ENCODE measurements at regions not wholly inside any gene's neighbourhood (a gene's known extent, or its start where the extent isn't known, plus 50 kb on each side); places are given as distances from the start of the nearest gene placed in this dataset.

DNA sequence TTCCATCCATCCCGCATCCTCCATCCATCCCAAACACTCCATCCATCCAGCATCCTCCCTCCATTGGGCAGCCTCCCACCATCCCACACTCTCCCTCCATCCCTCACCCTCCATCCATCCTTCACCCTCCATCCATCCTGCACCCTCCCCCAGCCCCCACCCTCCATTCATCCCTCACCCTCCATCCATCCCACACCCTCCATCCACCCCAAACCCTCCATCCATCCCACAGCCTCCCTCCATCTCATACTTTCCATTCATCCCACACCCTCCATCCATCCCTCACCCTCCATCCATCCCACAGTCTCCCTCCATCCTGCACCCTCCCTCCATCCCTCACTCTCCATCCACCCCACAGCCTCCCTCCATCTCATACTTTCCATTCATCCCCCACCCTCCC is 60.4 kb downstream of the FOXI2 start:
- no peak for DNase-seq (ENCODE audit: low read depth)

DNA sequence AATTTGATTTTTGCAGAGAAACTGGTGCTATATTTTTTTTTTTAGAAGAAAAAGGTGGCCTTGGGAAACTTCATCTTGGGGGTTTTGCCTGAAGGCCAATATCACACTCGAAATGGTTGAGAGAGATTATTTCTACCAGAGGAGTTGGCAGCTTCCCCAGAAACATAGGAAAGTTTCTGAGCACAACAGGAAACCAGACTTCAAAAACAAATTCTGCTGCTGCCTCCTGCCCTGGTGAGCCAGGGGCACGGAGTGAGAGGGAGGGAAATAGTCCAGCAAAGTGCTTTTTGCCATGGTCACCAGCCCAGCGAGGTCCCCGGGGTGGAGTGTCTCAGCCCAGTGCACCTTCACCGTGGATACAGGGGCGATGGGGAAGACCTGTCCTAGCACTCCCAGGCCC is 61.1 kb downstream of the FOXI2 start:
- DNase-seq (ENCODE audit: low read depth), result no peak

DNA sequence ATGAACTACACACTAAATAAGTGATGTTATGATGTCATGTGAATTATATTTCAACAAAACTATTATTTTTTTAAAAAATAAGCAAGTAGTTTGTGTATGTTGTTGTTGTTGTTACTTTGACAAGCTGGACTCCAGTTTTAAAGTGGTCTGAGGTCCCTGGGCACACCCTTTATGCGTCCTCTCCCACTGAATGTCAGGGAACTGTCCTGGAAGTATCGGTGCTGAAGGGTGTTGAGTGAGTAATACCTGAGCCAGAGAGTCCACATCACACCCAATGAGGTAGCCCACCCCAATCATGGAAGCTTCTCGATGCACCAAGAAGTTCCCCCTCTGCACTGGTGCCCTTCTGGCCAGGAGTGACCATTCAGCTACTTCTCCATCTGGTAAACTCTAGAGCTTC is 64.3 kb downstream of the FOXI2 start:
- DNase-seq (ENCODE audit: low read depth), result no peak

DNA sequence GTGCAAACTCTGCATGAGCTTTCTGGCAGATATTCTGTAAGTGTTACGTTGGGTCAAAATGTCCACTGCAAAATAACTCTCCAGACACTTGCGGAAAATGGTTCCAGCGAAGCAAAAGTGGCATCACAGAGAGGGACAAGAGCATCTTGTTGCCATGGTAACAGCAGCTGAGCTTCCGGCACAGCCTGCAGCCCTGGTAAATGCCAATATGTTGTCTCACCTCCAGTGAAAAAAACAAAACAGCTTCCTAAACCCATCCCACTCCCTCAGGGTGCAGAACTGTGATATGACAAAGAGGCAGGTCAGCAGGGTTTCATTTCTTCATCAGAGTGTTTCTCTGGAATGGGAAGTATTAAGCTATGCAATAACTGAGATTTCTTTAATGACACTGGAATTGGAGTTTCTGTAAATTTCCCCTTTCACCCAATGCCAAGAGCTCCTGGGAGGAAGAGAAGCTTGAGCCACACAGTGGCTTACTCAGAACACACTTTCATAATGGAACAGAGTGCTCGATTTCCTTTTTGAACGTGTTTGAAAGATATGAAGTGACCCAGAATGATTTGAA is 65.6 kb downstream of the FOXI2 start:
- no peak for DNase-seq (ENCODE audit: low read depth)

DNA sequence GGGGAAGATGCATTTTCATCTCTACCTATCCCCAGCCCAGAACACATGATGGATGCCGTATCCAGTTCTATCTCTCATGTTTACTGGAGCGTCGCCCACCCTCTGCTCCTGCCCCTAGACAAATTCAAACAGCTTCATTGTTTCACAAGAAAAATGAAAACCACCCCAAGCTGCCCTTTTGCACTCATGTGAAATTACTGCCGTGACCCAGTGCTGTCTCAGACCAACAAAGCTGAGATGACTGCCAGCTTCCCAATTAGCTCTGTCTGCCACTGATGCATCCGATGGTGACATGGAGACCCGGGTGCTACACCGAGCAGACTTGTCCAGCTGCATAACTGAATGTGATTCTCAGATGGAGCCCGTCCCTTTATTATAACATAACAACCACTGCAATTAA is 67.7 kb downstream of the FOXI2 start:
- no peak for DNase-seq (ENCODE audit: low read depth)

DNA sequence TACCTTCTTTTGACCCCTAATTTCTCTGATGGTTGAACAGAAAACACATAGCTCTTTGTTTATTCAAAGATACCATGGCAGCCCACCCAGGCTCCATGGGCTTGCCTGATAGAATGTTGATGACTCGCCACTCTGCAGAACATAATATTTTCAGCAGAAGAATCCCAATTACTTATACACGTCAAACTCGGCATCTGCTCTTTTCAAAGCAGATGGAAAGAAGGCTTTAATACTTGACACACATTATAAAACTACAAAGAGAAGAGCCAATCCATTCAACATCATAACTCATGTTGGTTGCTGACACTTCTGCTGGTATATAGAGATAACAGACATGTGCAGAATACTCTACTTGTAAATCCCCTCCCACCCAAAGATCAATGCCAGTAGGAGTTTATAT is 69.0 kb downstream of the FOXI2 start:
- DNase-seq (ENCODE audit: low read depth), result no peak

DNA sequence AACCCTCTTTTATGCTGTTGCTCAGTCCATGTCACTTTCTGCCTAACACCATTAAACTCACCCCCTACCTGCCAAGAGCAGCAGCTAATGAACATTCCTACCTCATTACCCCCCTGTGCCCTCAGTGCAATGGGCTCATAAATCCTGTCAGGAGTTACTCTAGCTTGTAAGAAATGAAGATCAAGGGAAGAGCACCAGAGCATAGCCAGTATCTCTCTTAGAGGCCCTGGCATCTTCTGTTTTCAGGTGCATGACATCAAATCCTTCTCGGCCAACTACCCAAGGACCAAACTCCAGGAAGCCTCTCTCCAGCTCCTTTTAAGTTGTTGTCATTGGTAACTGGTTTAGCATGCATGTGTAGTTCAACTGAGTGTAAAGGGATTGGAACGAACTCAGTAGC is 75.1 kb downstream of the FOXI2 start:
- no peak for DNase-seq (ENCODE audit: low read depth)

DNA sequence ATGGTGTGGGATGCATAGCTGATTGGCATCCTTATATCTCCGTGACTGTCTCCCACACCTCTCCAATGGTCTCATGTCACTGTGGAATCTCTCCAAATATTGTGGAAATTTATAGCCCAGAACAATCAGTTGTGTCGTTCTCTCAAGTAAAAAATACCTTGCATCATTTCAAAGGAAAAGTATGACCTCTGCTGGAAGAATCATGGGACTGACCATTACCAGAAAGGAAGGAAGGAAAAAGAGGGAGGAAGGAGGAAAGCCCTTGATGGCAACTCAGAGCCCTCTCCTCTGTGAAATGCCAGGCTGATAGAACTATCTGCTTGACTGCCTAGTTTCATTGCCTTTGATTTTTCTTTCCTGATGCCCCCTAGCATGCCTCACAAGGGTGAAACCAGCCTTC is 76.3 kb downstream of the FOXI2 start:
- peak; percentile 14 for DNase-seq (ENCODE audit: low read depth)

DNA sequence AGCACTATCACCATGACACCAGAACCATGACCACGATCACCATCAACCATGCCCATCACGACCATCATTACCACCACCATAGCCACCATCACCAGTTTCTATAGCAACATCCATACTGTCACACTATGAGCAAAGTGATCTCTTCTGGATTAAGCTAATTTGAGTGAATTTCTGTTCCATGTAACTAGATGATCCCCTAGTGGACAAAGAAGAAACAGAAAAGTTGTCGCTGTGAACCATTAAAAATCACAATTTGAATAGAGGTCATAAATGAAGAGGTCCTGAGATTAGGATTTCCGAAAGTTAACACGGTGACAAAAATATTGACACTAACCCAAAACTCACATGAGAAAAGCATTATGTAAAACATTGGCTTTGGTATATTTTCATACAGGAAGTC is 77.6 kb downstream of the CLRN3 start:
- DNase-seq (ENCODE audit: low read depth), result no peak

DNA sequence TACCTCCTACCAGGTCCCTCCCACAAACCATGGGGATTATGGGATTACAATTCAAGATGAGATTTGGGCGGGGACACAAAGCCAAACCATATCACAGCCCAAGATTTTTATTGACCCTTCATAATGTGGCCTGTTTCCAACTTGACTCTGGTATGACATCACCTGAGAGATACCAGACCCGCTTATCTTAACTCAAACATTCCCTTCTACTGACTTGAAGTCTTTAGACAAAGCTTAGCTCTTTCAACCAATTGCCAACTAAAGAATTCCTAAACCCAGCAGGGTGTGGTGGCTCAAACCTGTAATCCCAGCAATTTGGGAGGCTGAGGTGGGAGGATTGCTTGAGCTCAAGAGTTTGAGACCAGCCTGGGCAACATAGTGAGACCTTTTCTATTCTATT is 67.9 kb downstream of the CLRN3 start:
- no peak for DNase-seq (ENCODE audit: low read depth)

DNA sequence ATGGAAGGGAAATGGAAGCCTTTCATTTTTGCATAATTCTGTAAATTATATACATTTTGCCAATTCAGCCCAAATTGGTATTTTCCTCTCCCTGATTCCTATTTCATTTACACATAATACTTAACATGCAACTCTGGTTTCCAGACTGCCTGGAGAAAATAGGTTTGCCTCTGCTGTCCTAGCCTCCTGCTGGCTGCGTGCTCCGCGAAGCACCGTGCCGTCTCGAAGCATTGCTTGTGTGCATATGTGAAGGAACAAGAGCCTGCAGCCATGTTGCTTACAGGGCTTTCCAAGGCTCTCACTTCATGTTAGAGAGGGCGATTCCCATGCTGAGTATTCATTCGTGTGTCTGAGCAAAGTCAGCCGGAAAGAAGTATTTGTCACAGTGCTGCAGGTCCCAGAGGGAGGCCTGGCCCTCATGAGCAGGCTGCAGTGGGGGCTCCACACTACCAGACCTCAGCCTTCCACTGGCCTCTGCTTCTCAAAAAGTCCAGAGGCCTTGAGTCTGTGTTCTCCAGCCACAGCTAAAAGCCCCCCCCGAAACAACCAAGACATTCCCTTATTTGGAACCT is 66.5 kb downstream of the CLRN3 start:
- no peak for DNase-seq (ENCODE audit: low read depth)

DNA sequence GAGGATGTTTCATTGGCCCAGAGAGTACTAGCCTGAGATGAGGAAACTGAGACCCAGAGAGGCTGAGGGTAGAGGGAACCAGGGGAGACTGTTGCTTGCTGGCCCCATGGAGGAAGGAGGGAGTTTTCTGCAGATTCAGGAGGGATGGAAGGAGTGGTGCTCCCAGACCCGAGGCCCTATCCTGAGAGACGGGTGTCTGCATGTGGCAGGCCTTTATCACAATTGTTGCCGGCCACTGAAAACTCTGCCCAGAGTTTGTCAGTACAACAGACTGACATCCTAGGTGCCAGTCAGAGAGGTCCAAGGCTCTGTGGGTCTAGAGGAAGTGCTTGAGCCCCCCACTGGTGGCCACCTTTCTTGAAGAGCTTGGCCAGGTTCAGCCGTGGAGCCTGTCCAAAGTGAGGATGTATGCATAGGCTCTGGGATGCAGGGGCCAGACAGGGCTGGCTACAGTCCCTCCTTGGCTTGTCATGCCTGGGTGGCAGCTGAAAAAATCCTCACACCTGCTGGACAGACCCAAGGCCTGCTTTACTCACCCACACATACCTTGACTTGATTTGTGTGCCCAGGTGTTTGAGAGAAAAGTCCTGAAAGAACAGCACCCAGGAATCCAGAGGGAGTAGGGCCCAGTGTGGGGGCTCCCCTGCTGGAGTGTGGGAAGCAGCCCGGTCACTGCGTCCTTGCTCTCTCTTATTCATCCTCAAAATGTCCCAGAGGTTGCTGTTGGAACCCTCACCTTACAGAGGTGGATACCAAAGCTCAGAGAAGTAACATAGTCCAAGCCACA is 65.2 kb downstream of the CLRN3 start:
- DNase-seq (ENCODE audit: low read depth), result no peak

Data from RPMI7951 (cell line).